CD4-positive, alpha-beta memory T cell (primary cell): ENCODE measurements at regions not wholly inside any gene's neighbourhood (a gene's known extent, or its start where the extent isn't known, plus 50 kb on each side); places are given as distances from the start of the nearest gene placed in this dataset.

Source experiments
- CTCF ChIA-PET: fragments of 350-600 bp; sonication (Branson Sonifier 250); formaldehyde crosslinking; loops from one replicate; lab custom pipeline; 2021; ENCODE audit warnings: inconsistent platforms; ENCODE audit not compliant: partially characterized antibody; lab: Charles Lee
- POLR2A ChIA-PET: fragments of 350-600 bp; sonication (Branson Sonifier 250); formaldehyde crosslinking; loops from one replicate; lab custom pipeline; 2021; ENCODE audit not compliant: partially characterized antibody; lab: Charles Lee
- DNase-seq, 5 donors: peaks; one replicate each; pipeline versions ENCODE4 v3.0.0 to v3.0.0-alpha.2; 2020 to 2022; ENCODE audit warnings: mixed read lengths in 1 of 5
- H3K27ac ChIP-seq: one replicate; pipeline ENCODE4 v1.7.0; 2013; ENCODE audit warnings: low read depth, low read length
- H3K27me3 ChIP-seq: 2 replicates; pipeline ENCODE4 v1.7.0; 2013; ENCODE audit warnings: mild to moderate bottlenecking, low read length, moderate library complexity; ENCODE audit not compliant: insufficient read depth
- H3K36me3 ChIP-seq: 2 replicates; pipeline ENCODE4 v1.7.0; 2013; ENCODE audit warnings: mild to moderate bottlenecking, low read length, moderate library complexity; ENCODE audit not compliant: insufficient read depth
- H3K4me1 ChIP-seq: 2 replicates; pipeline ENCODE4 v1.7.0; 2013; ENCODE audit warnings: mild to moderate bottlenecking, low read length, moderate library complexity; ENCODE audit not compliant: insufficient read depth
- H3K4me3 ChIP-seq, 2 donors: one replicate each; pipeline ENCODE4 v1.7.0; 2013; ENCODE audit warnings: low read length in 2 of 2, mild to moderate bottlenecking in 1 of 2
- H3K9me3 ChIP-seq, 2 donors: one replicate each; pipeline ENCODE4 v1.7.0; 2013; ENCODE audit warnings: low read length in 2 of 2, control low read depth in 1 of 2; ENCODE audit not compliant: control insufficient read depth in 1 of 2
- H3K27ac Mint-ChIP-seq, 7 donors: one replicate each; pipeline ENCODE4 v1.8.0; 2020 to 2021; ENCODE audit warnings: mixed read lengths in 7 of 7, mild to moderate bottlenecking in 6 of 7, inconsistent platforms in 3 of 7, moderate library complexity in 3 of 7
- H3K27me3 Mint-ChIP-seq, 2 donors: one replicate each; pipeline ENCODE4 v1.8.0; 2020 to 2021; ENCODE audit warnings: mixed read lengths in 2 of 2
- H3K36me3 Mint-ChIP-seq, 2 donors: one replicate each; pipeline ENCODE4 v1.8.0; 2020 to 2021; ENCODE audit warnings: mixed read lengths in 2 of 2, inconsistent platforms in 1 of 2, mild to moderate bottlenecking in 1 of 2
- H3K4me1 Mint-ChIP-seq, 4 donors: one replicate each; pipeline ENCODE4 v1.8.0; 2020 to 2021; ENCODE audit warnings: mixed read lengths in 4 of 4, mild to moderate bottlenecking in 1 of 4
- H3K4me3 Mint-ChIP-seq, 8 donors: one replicate each; pipeline ENCODE4 v1.8.0; 2020 to 2021; ENCODE audit warnings: mixed read lengths in 8 of 8, mild to moderate bottlenecking in 7 of 8, moderate library complexity in 6 of 8, inconsistent platforms in 3 of 8
- H3K9me3 Mint-ChIP-seq, 8 donors: one replicate each; pipeline ENCODE4 v1.8.0; 2020 to 2021; ENCODE audit warnings: mixed read lengths in 8 of 8, mild to moderate bottlenecking in 5 of 8, inconsistent platforms in 3 of 8, moderate library complexity in 1 of 8
- intact Hi-C: fragments of 100-400 bp; cut with micrococcal nuclease; formaldehyde crosslinking; loops from one replicate; pipeline ENCODE4 v1.15.1; 2023

DNA sequence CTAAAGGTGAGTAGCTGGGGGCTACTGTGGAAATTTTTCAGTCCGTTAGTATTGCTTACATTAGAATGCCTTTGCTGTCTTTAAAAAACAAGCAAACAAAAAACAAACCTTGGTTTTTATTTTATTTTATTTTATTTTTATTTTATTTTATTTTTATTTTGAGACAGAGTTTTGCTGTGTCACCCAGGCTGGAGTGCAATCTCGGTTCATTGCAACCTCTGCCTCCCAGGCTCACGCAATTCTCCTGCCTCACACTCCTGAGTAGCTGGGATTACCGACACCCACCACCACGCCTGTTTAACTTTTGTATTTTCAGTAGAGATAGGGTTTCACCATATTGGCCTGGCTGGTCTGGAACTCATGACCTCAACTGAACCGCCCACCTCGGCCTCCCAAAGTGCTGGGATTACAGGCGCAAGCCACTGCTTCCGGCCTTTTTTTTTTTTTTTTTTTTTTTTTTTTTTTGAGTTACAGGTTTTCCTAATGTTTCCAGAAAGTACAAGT, 732.6 kb downstream of the KCNJ3 start:
- Histone ChIP-seq H3K27me3 (no peaks in the 10 kb centered on the region), H3K4me3 (no peak overlapping the region), H3K36me3 (no peaks in the 10 kb centered on the region), H3K4me1 (no peaks in the 10 kb centered on the region), H3K27ac (no peak overlapping the region), H3K9me3 (no peaks in the 10 kb centered on the region)
- no peaks in the 10 kb centered on the region for H3K4me1 Mint-ChIP-seq
- H3K27ac Mint-ChIP-seq: no peak overlapping the region
- CTCF ChIA-PET: no interaction called here
- DNase-seq: no peak
- intact Hi-C loops: no loop called here
- no peaks in the 10 kb centered on the region for H3K27me3 Mint-ChIP-seq
- POLR2A ChIA-PET: no interaction called here
- H3K9me3 Mint-ChIP-seq: peaks cover 0 to 5% (median 0%) of the 10 kb centered on the region in 8 donors
- no peaks in the 10 kb centered on the region for H3K36me3 Mint-ChIP-seq
- no peak overlapping the region for H3K4me3 Mint-ChIP-seq

DNA sequence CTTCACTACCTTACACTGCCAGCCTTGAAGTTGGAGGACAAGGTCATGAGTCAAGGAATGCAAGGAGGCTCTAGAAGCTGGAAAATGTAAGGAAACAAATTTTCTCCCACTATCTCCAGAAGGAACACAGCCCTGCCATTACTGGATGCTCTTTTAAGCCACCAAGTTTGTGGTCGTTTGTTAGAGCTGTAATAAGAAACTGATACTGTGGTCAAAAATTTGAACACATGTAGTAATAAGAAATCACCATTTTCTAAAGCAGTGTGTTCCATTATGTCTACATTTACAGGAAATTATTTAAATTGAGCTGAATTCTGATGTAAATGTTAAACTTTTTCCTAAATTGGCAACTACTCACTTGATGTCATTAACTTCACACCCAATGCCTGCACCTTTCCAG, 729.0 kb downstream of the KCNJ3 start:
- DNase-seq: no peak
- H3K4me1 ChIP-seq: no peaks in the 10 kb centered on the region
- Mint-ChIP-seq H3K4me1 (no peaks in the 10 kb centered on the region), H3K4me3 (no peak overlapping the region), H3K36me3 (no peaks in the 10 kb centered on the region), H3K9me3 (peaks cover 0 to 4% (median 0%) of the 10 kb centered on the region in 8 donors), H3K27me3 (no peaks in the 10 kb centered on the region), H3K27ac (no peak overlapping the region)
- intact Hi-C loops: no loop called here
- ChIA-PET POLR2A (no interaction called here), CTCF (no interaction called here)
- H3K36me3 ChIP-seq: no peaks in the 10 kb centered on the region
- no peaks in the 10 kb centered on the region for H3K9me3 ChIP-seq
- no peak overlapping the region for H3K4me3 ChIP-seq
- no peak overlapping the region for H3K27ac ChIP-seq
- H3K27me3 ChIP-seq: no peaks in the 10 kb centered on the region

DNA sequence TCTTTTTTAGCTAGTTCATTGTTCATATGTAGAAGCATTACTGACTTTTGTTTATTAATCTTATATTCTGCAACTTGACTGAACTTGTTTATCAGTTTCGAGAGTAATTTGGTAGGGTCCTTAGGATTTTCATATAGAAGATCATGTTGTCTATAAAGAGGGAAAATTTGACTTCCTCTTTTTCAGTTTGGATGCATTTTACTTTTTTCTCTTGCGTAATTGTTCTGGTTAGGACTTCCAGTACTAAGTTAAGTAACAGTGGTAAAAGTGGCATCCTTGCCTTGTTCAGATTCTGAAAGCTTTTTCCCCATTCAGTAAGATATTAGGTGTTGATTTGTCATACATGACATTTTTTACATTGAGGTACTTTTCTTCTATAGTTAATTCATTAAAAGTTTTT, 726.0 kb downstream of the KCNJ3 start:
- Histone ChIP-seq H3K27me3 (no peaks in the 10 kb centered on the region), H3K9me3 (no peaks in the 10 kb centered on the region), H3K27ac (no peak overlapping the region), H3K4me1 (no peaks in the 10 kb centered on the region), H3K36me3 (no peaks in the 10 kb centered on the region), H3K4me3 (no peak overlapping the region)
- no peaks in the 10 kb centered on the region for H3K36me3 Mint-ChIP-seq
- no peaks in the 10 kb centered on the region for H3K27me3 Mint-ChIP-seq
- H3K4me1 Mint-ChIP-seq: no peaks in the 10 kb centered on the region
- H3K4me3 Mint-ChIP-seq: no peak overlapping the region
- ChIA-PET POLR2A (no interaction called here), CTCF (no interaction called here)
- intact Hi-C loops: no loop called here
- no peak for DNase-seq
- H3K9me3 Mint-ChIP-seq: peaks cover 0 to 3% (median 0%) of the 10 kb centered on the region in 8 donors
- H3K27ac Mint-ChIP-seq: no peak overlapping the region

DNA sequence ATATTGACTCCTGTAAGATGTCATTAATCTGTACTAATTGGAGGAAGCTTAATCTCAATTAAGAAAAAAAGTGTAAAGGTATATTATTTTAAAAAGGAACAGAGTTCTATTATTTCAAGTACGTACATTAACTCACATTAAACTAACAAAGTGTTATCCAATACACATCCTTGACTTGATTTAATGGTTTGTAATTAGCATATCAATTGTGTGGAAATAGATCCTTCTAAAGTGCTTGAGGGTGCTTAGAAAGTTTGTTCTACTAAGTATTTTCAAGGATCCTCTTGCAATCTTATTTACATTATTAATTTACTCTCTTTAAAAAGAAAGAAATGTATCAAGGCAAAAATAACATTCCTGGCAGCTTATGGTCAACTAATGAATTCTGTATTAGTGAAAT, 720.3 kb downstream of the KCNJ3 start:
- no peak overlapping the region for H3K4me3 ChIP-seq
- no peaks in the 10 kb centered on the region for H3K27me3 ChIP-seq
- intact Hi-C loops: no loop called here
- ChIA-PET CTCF (no interaction called here), POLR2A (no interaction called here)
- DNase-seq: no peak
- Mint-ChIP-seq H3K9me3 (peaks cover 0 to 2% (median 0%) of the 10 kb centered on the region in 8 donors), H3K4me3 (no peak overlapping the region), H3K27ac (no peak overlapping the region), H3K4me1 (no peaks in the 10 kb centered on the region), H3K36me3 (no peaks in the 10 kb centered on the region), H3K27me3 (no peaks in the 10 kb centered on the region)
- no peaks in the 10 kb centered on the region for H3K9me3 ChIP-seq
- no peak overlapping the region for H3K27ac ChIP-seq
- H3K4me1 ChIP-seq: no peaks in the 10 kb centered on the region
- no peaks in the 10 kb centered on the region for H3K36me3 ChIP-seq

DNA sequence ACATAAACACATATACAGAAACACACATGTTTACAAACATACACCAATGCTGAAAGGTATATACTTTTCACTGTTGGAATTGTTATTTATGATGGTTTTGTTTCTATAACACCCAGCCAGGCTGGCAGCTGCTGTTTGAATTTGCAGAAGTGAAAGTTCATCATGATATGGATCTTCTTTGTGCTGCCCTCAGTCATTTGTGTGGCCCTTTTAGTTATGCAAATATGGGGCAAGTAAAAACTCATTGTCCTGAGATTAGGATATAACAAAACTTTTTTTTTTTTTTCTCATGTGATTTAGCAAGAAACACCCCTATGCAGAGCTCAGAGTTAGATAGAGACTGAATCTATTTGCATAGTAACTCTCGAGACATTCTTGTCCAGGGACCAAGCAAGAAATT, 714.1 kb downstream of the KCNJ3 start:
- H3K4me3 ChIP-seq: no peak overlapping the region
- no peaks in the 10 kb centered on the region for H3K4me1 ChIP-seq
- no peak overlapping the region for H3K27ac ChIP-seq
- intact Hi-C loops: no loop called here
- no peaks in the 10 kb centered on the region for H3K27me3 ChIP-seq
- no peak for DNase-seq
- Mint-ChIP-seq H3K27ac (no peak overlapping the region), H3K36me3 (no peaks in the 10 kb centered on the region), H3K27me3 (no peaks in the 10 kb centered on the region), H3K4me3 (no peak overlapping the region), H3K4me1 (no peaks in the 10 kb centered on the region), H3K9me3 (peaks cover 0 to 3% (median 0%) of the 10 kb centered on the region in 8 donors)
- no peaks in the 10 kb centered on the region for H3K9me3 ChIP-seq
- ChIA-PET POLR2A (no interaction called here), CTCF (no interaction called here)
- H3K36me3 ChIP-seq: no peaks in the 10 kb centered on the region

DNA sequence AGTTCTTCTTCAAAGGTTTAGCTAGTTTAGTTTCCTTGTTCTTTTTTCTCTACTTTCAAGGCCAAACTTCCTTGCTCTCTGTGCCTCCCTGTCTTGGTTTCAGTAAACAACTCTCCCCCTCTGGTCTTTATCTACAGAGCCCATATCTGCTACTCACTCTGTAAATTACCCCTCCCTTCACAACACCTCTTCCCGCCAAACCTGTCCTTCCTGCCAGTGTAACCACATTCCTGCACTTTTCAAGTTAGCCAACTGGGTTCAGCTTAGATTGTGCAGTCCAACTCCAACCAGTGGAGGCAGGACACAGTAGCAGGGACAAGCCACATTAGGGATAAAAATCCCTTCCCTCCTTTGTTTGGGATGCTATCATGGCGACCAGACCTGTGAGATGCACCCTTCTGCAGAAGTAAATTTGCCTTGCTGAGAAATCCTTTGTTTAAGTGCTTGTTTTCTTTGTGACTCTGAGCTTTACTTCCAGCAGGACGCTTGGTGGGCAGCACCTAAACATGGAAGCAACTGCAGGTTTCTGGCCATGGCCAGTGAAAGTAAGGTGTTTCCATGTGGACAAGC, 706.0 kb downstream of the KCNJ3 start:
- Histone ChIP-seq H3K4me1 (no peaks in the 10 kb centered on the region), H3K27me3 (no peaks in the 10 kb centered on the region), H3K27ac (no peak overlapping the region), H3K4me3 (no peak overlapping the region), H3K36me3 (no peaks in the 10 kb centered on the region), H3K9me3 (no peaks in the 10 kb centered on the region)
- Mint-ChIP-seq H3K4me1 (no peaks in the 10 kb centered on the region), H3K9me3 (peaks cover 3 to 31% (median 17%) of the 10 kb centered on the region in 8 donors), H3K27me3 (peaks cover 0 to 2% of the 10 kb centered on the region in 2 donors), H3K36me3 (no peaks in the 10 kb centered on the region), H3K4me3 (no peak overlapping the region), H3K27ac (no peak overlapping the region)
- POLR2A ChIA-PET: interaction anchor here (0.6 kb wide), 1 partner anchor 629 kb away, joined by 3 read pairs; no protein-coding TSS in a partner anchor
- intact Hi-C loops: no loop called here
- CTCF ChIA-PET: no interaction called here
- DNase-seq: no peak

DNA sequence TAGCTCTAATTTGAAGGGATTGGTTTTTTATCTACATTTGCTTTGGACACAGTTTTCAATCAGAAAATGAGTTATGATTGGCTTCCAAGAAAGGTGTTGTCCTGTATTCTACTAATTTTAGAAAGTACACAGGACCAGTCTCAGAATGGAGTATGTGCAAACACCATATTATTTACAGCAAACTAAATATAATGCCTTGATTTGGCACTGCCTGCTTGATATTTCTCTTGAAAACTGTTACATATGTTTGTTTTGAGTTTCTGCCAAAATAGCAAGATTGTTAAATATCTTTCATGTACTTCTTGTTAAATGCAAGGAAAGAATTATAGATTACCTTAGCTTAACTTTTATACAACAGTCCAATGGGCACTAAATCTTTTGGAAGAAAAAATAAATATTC, 694.9 kb downstream of the KCNJ3 start:
- H3K36me3 ChIP-seq: no peaks in the 10 kb centered on the region
- POLR2A ChIA-PET: no interaction called here
- H3K27me3 Mint-ChIP-seq: no peaks in the 10 kb centered on the region
- H3K4me1 ChIP-seq: no peaks in the 10 kb centered on the region
- no peak for DNase-seq
- H3K27ac ChIP-seq: no peak overlapping the region
- H3K27me3 ChIP-seq: no peaks in the 10 kb centered on the region
- no peaks in the 10 kb centered on the region for H3K4me1 Mint-ChIP-seq
- H3K36me3 Mint-ChIP-seq: no peaks in the 10 kb centered on the region
- no peak overlapping the region for H3K27ac Mint-ChIP-seq
- CTCF ChIA-PET: no interaction called here
- H3K9me3 ChIP-seq: no peaks in the 10 kb centered on the region
- H3K4me3 ChIP-seq: no peak overlapping the region
- no peak overlapping the region for H3K4me3 Mint-ChIP-seq
- peaks cover 0 to 3% (median 0%) of the 10 kb centered on the region in 8 donors for H3K9me3 Mint-ChIP-seq
- intact Hi-C loops: no loop called here
